Anterior cingulate cortex (tissue), 58 donors: ENCODE measurements at regions not wholly inside any gene's neighbourhood (a gene's known extent, or its start where the extent isn't known, plus 50 kb on each side); places are given as distances from the start of the nearest gene placed in this dataset.
A peak's percentile ranks its signal among the peaks of the same experiment; 100 is the strongest.

Experiments used
- DNase-seq, 58 donors: peaks; one replicate each; lab custom pipeline; 2025; lab: John Stamatoyannopoulos, UW

DNA sequence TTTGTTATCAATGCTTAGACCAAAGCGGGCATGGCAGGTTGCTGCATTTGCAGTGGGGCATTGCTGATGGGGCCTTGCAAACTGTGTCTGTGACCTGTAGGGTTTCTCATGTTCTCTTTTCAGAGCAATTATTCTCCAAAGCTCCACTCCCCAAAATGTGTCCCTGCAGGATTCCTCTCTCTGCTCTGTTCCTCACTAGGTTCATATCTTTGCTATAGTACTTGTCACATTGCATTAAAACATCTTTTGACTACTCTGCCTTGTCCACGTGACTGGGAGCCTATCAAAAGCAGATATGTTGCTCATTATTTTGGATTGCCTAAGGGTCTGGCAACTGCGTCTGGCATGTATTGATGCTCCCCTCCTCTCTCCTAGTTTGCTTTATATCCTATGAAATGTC is 177.7 kb upstream of the MID1 start:
- DNase-seq, result no peak

DNA sequence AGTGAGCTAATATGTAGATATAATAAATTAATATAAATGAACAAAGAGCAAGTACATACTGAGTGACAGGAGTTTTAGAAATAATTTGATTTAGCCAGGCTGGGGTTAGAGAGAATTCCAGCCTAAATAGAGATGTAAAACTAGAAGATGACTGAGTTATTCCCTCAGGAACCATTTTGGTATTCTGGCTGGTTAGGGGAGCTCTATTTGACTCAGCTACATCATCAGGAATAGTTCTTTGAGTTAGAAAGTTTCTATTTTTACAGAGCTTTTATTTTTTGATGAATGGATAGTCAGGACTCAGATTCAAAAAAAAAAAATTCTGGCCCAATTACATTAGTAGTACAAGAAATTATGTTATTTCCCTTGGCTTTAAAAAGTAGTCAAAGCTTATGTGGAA is 180.4 kb upstream of the MID1 start:
- DNase-seq, result no peak

DNA sequence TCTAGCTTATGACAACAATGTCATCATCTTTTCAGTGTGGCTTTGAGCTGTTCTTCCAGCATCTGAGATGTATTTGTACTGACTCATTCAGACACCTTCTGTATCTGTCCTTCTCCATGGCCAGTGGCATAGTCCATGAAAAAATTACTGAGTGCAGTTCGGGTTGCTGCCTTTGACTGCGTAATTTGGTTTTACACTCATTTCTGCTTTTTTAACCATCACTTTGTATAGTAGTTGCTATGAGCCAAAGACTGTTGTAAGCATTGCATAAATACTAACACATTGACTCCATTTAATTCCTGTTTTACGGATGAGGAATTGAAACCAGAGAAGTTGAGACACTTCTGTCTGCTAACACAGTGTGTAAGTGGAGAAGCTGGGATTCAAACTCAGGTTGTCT is 190.7 kb upstream of the MID1 start:
- no peak for DNase-seq

DNA sequence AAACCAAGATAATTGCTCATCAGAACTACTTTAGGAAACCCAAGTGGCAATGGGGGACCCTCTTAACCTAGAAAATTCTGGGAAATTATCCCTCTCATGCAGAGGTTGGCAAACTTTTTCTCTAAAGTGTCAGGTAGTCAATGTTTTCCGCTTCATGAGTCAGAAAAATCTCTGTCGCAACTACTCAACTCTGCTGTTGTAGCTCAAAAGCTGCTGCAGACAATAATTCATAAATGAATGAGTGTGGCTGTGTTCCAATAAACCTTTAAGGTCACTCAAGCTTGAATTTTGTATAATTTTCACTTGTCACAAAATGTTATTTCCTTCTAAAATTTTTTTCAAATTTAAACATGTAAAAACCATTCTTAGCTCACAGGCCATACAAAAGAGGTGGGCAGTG is 193.4 kb upstream of the MID1 start:
- DNase-seq, result no peak

DNA sequence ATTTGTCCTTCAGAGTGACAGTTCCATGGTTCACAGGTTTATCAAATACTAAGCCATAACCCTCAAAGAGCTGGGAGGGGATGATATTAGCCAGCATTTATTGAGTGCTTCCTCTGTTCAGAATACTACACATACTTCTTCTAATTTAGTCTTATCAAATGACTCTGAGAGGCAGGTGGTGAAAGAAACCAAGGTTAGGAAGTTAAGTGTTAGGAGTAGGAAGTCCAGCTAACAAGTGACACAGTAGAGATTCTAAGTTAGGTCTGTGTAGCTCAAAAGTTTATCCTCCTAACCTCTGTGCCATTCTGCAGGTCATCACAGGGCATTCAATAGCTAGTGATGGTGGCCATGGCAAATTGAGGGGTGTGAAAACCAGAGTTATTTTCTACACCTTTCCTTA is 198.3 kb upstream of the MID1 start:
- DNase-seq, result no peak

DNA sequence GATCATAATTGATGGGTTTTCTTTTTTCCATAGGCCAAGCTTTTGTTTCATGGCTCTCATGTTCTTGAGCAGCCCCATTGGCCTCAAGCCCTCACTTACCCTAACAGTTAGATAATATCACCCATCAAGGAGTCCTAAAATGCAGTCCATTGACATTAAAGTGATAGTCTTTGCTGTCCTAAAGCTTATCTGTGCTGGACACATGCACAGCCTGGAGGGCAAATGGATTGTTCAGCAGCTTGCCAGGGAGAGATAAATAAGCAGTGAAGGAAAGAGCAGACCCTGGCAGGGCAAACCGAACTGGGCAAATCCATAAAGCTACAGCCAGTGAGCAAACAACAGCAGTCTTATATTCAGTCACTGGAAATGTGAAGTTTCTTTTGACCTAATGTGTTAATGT is 199.6 kb upstream of the MID1 start:
- DNase-seq, result no peak

DNA sequence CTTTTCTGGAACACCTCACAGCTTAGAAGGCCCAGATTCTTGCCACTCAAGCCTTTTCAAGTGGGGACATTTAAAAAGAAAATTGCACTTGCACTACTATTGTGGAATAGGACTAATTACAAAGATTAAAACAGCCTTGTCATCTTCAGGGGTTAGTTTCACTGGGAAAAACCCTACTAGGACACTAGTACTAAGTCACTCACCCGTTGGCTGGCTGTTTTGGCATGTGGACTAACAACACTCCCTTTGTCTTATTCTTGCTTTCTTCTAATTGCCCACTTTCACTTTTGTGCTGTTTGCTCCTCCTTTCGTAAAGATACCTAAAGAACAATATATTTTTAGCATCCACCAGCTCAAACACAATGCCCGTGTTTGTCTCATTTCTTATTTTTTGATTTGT is 200.9 kb upstream of the MID1 start:
- peak in 1 of 58 donors; percentile 5 for DNase-seq

- DNase-seq, result no peak
Measured at GRCh38 chrX:10828036-10828435, 207.7 kb upstream of the MID1 start.

GRCh38 chrX:10828640-10829039 is 208.3 kb upstream of the MID1 start:
- no peak for DNase-seq

GRCh38 chrX:10831716-10832502 is 211.5 kb upstream of the MID1 start:
- DNase-seq, result no peak

DNA sequence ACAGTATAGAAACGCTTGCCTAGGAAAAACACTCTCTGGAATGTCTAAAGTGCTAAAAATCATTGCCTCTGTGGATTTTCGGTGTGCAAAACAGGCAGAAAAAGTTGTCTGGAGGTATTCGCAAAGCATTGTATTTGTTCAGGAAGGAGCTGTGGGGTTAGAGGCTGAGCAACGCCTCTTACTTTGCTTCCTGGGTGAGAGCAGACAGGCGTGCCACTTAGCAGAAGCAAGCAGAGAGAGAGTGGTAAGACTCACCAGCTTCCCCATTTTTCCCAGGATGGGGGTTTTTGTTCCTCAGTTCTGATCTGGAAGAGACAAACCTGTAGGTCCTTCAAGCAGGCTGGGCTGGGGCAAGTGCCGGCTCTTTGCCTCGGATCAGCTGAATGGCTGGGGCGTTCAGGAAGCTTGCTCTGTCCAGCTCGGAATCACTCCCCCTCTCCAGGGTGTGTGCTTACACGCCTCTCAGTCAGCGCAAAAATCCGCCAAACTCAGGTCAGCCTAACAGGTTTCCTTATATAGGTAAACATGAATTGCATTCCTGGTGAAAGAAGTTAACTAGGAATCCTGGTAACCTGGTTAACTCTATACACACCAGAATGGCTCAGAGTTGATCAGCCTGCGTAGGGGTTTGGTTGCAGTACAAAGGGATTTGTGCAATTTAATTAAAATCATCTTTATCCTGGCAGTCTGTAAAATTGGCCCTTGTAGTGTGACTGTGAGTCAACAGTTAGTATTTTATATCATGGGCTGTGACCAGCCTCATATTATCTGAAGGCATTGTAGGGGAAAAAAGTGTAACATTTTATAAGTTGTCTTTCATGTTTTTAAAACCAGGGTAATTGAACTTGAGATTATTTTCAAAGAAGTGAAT is 213.1 kb upstream of the MID1 start:
- DNase-seq, result peak in 2 of 58 donors; percentile 0 to 11

- DNase-seq, result no peak
Measured at GRCh38 chrX:10841579-10841978, 221.2 kb upstream of the MID1 start.

- DNase-seq, result no peak
Measured at GRCh38 chrX:10842646-10843045, 222.3 kb upstream of the MID1 start.

- DNase-seq, result no peak
Measured at GRCh38 chrX:10847333-10847732, 226.9 kb upstream of the MID1 start.

DNA sequence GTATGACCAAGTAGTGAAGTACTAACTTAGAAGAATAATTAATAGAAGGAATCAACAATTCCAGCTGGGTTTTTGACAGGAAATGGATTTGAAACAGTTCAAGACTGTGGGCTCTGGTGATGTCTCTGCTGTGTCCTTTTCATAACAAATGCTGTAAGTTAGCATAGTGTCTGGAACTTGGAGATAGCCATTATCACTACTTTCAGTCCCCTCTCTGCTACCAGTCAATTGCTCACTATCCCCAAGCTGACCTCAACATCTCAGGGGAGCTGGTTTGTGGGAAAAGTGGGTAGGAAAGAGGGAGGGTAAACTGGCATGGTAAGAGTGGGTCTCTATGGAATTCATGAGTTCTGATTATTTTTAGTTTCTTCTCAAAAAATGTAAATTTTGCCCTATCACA is 231.4 kb upstream of the MID1 start:
- DNase-seq, result no peak

GRCh38 chrX:10854594-10854993 is 234.2 kb upstream of the MID1 start:
- DNase-seq, result no peak

DNA sequence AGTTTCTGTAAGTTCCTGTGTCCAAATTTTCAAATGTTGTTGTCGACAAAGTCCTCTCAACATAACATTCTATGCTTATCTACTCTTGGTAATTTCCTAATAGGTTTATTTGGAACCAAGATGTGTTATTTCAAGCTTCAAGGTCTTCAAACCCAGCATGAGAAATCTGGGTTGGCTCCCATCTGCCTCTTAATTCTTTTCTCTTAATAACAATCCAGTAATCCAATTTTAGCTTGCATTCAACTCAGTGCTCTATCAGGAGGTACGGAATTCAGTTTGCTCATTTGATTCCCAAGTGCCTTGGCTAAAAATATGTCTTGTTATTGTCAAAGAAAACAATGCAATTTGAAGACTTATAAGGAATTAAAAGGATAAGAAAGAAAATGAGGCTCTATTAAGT is 235.5 kb upstream of the MID1 start:
- DNase-seq, result no peak

GRCh38 chrX:10856797-10857196 is 236.4 kb upstream of the MID1 start:
- no peak for DNase-seq

- DNase-seq, result no peak
Measured at GRCh38 chrX:10859353-10859752, 239.0 kb upstream of the MID1 start.

- no peak for DNase-seq
Measured at GRCh38 chrX:10875995-10876394, 235.1 kb upstream of the HCCS start.

DNA sequence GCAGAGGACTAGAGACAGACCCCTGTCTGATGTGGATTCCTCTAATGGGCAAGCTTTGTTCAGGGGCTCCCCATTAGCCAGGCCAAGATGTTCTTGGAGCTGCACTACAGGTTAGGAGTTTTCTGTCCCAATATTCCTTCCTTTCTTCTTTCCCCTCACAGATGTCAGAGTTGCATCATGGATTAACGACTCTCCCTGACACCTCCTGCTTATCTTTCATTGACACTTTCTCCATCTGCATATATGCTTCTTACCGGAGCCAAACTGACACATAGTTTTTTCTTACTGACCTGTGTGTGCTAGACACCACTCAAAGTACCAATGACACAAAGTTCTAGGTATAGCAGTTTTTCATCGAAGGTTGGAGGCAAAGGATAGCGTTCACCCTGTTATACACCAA is 228.6 kb upstream of the HCCS start:
- DNase-seq, result no peak

GRCh38 chrX:10884246-10884645 is 226.9 kb upstream of the HCCS start:
- no peak for DNase-seq
